DMS153 treated with DMSO at 0.1 percent for 48 hours (cell line): ENCODE measurements at regions not wholly inside any gene's neighbourhood (a gene's known extent, or its start where the extent isn't known, plus 50 kb on each side); places are given as distances from the start of the nearest gene placed in this dataset.
"Not testable (repeated sequence)": the region's sequence is repeated elsewhere in the genome, so short reads cannot be mapped to it uniquely, and the experiment has no call there.

Experiments used
- DNase-seq: peaks from one replicate; lab custom pipeline; 2025; ENCODE audit not compliant: unreplicated experiment; lab: John Stamatoyannopoulos, UW

- DNase-seq: not testable (repeated sequence)
Observed at GRCh38 chr14:106522118-106522517, 995.7 kb downstream of the TMEM121 start.

- DNase-seq: no peak
Observed at GRCh38 chr14:106522990-106523389, 996.6 kb downstream of the TMEM121 start.

DNA sequence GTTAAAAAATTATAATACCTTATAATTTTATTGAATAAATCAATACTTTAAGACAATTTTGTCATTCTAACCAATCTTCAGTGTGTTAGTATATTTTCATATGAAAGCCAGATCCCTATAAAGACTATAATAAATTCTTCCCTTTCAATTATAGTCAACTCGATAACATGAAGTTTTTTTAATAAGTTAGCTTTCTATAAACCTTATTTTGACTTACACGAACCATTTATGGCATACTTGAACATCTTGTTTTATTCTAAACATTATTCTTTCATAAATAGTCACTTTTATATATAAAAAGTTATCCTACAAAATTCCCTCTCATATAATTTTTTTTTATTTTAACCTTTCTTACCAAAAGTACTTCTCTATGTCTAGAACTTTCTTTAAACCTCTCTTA is 1002.3 kb downstream of the TMEM121 start:
- no peak for DNase-seq

DNA sequence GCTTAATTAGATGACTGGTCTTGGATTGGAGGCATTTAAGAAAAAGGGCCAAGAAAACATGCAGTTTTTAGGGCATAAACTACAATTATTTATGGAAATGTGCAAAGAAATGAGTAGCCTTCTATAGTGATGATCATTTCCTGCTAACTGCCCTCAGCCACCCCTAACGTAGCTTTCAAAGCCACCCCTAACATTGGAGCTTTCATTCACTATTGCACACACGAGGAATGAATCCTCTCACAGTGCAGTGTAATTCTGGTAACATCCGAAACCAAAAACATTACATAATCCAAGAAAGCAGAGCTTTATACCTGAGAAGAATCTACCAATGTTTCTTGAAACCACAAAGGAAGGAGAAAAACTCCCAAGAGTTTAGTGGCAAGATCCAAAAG is 1003.6 kb downstream of the TMEM121 start:
- DNase-seq: no peak

DNA sequence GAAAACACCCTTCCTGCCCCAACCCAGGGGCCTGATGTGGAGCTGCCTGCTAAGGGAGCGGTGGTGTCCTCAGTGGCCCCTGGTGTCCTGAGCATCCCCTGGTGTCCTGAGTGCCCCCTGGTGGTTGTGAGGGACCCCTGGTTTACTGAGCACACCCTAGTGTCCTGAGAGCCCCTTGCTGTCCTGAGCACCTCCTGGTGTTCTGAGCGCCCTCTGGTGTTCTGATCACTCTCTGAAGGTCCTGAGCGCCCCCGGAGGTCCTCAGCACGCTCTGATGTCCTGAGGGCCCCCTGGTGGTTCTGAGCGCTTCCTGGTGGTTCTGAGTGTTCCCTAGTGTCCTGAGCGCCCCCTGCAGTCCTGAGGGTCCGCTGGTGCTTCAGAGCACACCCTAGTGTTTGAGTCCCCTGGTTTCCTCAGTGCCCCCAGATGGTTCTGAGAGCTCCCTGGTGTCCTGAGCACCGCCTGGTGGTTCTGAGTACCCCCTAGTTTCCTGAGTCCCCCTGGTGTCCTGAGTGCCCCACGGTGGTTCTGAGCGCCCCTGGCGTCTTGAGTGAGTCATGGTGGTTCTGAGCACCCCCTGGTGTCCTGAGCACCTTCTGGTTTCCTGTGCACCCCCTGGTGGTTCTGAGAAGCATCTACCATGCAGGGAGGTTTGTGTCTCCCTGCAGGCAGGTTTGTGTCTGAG is 1004.2 kb downstream of the TMEM121 start:
- no peak for DNase-seq

DNA sequence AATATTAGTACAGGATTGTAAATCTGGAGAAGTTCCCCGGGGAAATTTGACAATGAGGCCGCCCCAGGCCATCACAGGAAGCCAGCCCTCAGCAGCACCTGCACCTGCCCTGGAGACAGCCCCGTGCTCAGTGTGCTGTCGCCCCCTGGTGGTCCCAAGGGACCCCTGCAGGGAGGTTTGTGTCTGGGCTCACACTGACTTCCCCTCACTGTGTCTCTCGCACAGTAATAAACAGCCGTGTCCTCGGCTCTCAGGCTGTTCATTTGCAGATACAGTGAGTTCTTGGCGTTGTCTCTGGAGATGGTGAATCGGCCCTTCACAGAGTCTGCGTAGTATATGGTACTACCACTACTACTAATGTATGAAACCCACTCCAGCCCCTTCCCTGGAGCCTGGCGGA is 1011.2 kb downstream of the TMEM121 start:
- DNase-seq: not testable (repeated sequence)

GRCh38 chr14:106538201-106538600 is 1011.8 kb downstream of the TMEM121 start:
- DNase-seq: no peak

GRCh38 chr14:106547735-106548434 is 1021.5 kb downstream of the TMEM121 start:
- no peak for DNase-seq

- DNase-seq: no peak
Observed at GRCh38 chr14:106549064-106549463, 1022.7 kb downstream of the TMEM121 start.

- DNase-seq: no peak
Observed at GRCh38 chr14:106551265-106551664, 1024.9 kb downstream of the TMEM121 start.

DNA sequence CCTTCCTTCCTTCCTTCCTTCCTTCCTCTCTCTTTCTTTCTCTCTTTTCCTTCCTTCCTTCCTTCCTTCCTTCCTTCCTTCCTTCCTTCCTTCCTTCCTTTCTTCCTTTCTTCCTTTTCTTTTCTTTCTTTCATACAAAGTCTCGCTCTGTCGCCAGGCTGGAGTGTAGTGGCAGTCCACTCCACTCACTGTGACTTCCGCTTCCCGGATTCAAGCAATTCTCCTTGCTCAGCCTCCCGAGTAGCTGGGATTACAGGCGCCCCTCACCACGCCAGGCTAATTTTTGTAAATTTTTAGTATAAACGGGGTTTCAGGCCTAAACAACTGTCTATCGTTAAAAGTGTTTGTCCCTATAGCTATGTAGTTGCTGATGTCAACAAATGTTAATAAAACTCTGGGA is 1029.8 kb downstream of the TMEM121 start:
- not testable (repeated sequence) for DNase-seq

DNA sequence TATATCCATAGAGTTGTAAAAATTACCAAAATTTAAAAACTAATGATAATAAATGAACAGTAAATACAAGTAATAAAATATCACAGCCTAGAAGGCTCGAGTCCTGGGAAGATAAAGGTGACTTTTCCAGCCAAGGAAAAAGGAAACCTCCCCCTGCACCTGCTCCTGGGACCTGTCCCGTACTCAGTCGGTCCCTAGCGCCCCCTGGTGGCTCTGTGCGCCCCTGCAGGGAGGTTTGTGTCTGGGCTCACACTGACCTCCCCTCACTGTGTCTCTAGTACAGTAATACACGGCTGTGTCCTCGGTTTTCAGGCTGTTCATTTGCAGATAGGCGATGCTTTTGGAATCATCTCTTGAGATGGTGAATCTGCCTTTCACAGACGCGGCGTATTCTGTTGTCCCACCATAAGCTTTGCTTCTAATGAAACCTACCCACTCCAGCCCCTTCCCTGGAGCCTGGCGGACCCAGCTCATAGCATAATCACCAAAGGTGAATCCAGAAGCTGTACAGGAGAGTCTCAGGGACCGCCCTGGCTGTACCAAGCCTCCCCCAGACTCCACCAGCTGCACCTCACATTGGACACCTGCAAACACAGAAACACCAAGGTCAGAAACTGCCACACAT is 1030.4 kb downstream of the TMEM121 start:
- DNase-seq: no peak

GRCh38 chr14:106562451-106562850 is 1036.1 kb downstream of the TMEM121 start:
- DNase-seq: no peak

DNA sequence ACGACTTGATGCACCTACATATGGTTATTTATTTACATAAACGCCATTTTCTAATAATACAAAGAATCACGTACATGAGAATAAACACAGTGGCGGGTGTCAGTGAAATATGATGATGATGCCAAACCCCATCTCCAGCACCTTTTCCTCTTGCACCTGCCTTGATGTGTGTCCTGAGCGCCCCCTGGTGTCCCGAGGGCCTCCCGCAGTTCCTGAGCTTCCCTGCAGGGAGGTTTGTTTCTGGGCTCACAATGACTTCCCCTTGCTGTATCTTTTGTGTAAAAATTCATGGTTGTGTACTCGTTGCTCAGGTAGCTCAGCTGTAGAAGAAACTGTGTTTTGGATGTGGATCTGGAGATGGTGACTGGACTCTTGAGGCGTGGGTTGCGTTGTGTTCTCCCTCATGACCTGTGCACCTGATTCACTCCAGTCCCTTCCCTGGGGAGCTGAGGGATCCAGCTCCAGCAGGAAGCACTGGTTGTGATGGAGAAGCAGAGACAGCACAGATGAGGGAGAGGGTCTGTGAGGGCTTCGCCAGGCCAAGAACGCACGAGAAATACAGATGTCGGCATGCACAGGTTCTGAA is 1037.8 kb downstream of the TMEM121 start:
- DNase-seq: no peak

GRCh38 chr14:106578481-106578880 is 1052.1 kb downstream of the TMEM121 start:
- no peak for DNase-seq

GRCh38 chr14:106579084-106579483 is 1052.7 kb downstream of the TMEM121 start:
- DNase-seq: no peak

- no peak for DNase-seq
Observed at GRCh38 chr14:106585692-106586091, 1059.3 kb downstream of the TMEM121 start.

DNA sequence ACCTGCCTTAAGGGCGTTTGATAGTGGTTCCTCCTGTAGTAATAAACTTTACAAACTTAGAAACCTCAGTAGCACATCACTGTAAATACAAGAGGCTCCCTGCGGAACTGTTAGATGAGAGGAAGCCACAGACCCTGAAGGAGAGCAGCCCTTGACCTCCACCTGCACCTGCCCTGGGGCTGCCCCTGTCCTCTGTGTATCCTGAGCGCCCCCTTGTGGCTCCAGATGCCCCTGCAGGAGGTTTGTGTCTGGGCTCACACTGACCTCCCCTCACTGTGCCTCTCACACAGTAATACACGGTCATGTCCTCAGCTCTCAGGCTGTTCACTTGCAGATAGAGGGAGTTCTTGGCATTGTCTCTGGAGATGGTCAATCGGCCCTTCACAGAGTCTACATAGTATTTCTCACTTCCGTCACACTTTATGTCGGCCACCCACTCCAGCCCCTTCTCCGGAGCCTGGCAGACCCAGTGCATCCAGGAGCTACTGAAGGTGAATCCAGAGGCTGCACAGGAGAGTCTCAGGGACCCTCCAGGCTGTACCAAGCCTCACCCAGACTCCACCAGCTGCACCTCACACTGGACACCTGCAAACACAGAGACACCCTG is 1059.8 kb downstream of the TMEM121 start:
- DNase-seq: no peak

DNA sequence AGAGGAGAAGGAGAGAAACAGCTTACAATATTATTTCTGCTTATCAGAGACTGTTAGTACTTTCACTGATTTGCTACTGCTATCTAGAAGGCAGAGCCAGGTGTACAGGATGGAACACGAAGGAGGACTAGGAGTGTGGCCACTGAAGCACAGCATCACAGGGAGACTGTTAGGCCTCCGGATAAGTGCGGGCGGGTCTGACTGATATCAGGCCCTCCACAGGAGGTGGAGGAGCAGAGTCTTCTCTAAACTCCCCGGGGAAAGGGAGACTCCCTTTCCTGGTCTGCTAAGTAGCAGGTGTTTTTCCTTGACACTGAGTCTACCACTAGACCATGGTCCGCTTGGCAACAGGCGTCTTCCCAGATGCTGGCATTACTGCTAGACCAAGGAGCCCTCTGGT is 1065.2 kb downstream of the TMEM121 start:
- not testable (repeated sequence) for DNase-seq

GRCh38 chr14:106592115-106592852 is 1065.9 kb downstream of the TMEM121 start:
- not testable (repeated sequence) for DNase-seq

DNA sequence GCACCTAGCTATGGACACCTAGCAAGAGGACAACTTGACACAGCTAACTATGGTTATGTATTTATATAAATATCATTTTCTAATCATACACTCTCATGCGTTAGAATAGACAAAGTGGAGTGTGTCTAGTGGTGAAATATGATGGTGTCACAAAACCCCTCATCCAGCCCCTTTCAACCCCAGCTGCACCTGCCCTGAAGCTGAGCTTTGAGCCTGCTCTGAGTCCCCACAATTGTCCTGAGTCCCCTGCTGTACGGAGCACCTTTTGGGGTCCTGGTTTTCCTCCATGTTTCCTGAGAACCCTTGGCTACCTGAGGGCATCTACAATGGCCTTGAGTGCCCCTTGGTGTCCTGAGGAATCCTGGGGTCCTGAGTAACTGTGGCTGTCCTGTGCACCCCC is 1072.8 kb downstream of the TMEM121 start:
- no peak for DNase-seq
